ENCODE measurements at regions not wholly inside any gene's neighbourhood (a gene's known extent, or its start where the extent isn't known, plus 50 kb on each side); places are given as distances from the start of the nearest gene placed in this dataset.
"Not testable (repeated sequence)": the region's sequence is repeated elsewhere in the genome, so short reads cannot be mapped to it uniquely, and the experiment has no call there.

- DNase-seq (ENCODE audit: low spot score): no peak
Measured at GRCh38 chr2:188787658-188788240, 186.4 kb upstream of the COL3A1 start.

GRCh38 chr2:188788621-188789020, 185.6 kb upstream of the COL3A1 start:
- DNase-seq (ENCODE audit: low spot score): no peak

- no peak for DNase-seq (ENCODE audit: low spot score)
Measured at GRCh38 chr2:188789951-188790350, 184.2 kb upstream of the COL3A1 start.

GRCh38 chr2:188794453-188794852, 179.7 kb upstream of the COL3A1 start:
- DNase-seq (ENCODE audit: low spot score): not testable (repeated sequence)

- DNase-seq (ENCODE audit: low spot score): no peak
Measured at GRCh38 chr2:188795762-188796161, 178.4 kb upstream of the COL3A1 start.

DNA sequence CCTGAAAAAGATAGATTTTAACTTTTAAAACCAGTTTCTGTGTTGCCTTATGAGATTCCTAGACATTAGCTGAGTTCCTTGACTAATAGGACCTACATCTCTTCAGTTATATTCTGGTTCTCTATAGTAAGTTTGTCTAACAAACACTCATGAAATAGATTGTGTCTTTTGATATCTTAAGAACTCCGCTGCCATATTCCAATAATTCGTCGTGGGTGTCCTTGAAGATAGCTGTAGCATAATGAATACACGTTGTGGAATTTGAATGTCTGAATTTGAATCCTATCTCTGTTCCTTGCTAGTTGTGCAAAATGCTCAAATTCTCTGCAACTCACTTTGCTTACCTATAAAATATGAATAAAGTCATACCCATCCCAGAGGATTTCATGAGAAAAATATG, 176.8 kb upstream of the COL3A1 start:
- no peak for DNase-seq (ENCODE audit: low spot score)

DNA sequence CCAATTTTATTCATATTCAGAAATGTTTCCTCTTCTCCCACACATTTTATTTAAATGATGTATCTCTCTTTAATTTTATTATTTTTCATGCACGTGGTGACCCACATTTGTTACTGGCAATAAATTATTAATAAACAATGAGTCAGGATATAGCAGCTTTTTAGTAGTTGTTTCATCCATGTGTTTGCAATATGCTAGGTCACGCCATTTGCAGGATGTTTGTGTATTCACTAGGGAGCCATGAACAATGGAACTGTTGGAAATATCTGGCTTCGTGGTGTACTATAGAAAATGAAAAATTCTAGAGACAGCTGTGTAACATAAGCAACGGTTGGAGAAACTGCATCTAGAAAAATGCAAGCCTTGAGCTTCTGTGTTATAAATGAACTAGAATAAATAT, 176.0 kb upstream of the COL3A1 start:
- no peak for DNase-seq (ENCODE audit: low spot score)

DNA sequence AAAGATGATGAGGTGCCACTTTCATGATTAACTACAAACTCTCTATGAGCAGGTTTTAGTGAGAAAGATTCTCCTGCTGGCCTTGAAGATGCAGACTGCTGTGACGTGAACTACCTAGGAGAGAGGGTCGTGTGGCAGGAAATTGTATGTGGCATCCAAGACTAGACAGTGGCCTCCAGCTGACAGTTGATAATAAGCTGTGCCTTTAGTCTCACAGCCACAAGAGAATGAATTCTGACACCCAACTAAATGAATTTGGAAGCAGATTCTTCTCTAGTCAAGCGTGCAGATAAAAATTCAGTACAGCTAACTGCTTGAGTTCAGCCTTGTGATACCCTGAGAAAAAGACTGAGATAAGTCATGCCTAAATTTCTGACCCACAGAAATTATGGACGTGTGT, 169.0 kb upstream of the COL3A1 start:
- no peak for DNase-seq (ENCODE audit: low spot score)

GRCh38 chr2:188808947-188809355, 165.2 kb upstream of the COL3A1 start:
- DNase-seq (ENCODE audit: low spot score): no peak

DNA sequence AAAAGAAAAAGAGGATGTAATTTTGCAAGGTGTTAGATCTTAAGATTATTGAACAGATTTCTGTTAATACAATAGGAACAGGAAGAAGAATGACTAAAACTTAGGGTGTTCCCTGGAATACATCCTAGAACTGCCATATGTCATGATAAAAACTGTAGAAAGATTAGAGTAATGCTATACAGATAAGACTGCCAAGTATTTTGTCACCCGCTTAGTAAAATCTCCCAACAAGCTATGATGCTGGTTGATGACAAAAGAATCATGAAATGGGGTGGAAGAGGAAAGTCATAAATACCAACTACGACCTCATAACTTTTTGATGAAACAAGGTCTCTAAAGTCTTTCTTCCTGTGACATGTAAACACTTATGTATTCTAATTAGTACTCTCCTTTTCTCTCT, 163.6 kb upstream of the COL3A1 start:
- no peak for DNase-seq (ENCODE audit: low spot score)

DNA sequence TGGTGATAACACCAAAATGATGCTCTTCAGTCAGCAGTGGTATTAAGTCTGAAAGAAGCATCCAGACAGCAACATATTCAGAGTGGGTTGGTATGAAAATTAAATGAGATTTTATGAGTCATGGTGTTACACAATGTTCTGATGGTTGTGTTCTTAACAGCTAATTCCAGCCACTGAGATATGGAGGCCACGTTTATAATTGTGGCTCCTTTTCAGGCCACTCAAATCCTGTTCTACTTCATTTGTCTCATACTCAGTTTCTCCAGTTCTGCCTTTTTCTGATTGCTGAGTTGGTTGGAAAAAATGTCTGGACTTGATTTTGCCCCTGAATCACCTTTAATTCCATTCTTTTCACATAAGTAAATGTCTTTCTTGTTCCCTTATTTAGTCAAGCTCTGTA, 162.7 kb upstream of the COL3A1 start:
- DNase-seq (ENCODE audit: low spot score): peak; percentile 13

GRCh38 chr2:188813315-188813714, 160.9 kb upstream of the COL3A1 start:
- no peak for DNase-seq (ENCODE audit: low spot score)

DNA sequence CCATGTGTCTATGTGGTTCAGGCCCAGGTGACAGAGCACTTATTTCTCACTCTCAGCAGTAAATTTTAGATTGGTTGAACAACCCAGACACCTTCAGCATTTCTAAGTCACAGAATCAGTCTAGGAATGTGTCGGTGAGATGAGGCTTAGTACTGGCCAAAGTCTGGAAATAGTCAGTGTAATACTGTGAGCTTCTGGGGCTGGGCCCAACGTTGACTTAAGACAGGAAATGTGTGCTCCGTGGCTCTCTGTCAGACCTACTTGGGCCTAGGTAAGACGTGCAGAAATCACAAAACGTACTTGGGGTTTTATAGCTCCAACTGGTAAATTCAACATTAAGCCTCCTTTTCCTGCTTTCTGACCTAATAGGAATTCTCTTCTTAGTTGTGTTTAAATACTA, 160.3 kb upstream of the COL3A1 start:
- no peak for DNase-seq (ENCODE audit: low spot score)

DNA sequence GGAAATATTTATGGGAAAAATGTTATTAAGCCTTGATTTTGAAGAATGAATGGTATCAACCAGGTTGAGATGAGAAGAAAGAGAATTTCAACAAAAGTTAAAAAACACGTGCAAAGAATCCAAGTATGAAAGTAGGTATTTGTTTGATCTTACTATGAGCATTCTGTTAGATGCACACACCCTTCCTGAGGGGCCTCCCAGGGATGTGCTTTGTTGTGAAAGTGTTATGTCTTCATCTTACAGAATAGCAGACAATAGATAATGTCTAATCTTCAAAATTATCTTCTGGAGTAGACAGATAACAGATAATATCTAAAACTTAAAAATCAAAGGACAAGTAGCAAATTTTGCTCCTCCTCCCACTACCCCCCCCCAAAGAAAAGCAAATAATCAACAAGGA, 155.2 kb upstream of the COL3A1 start:
- no peak for DNase-seq (ENCODE audit: low spot score)

- DNase-seq (ENCODE audit: low spot score): no peak
Measured at GRCh38 chr2:188819792-188820191, 154.4 kb upstream of the COL3A1 start.

DNA sequence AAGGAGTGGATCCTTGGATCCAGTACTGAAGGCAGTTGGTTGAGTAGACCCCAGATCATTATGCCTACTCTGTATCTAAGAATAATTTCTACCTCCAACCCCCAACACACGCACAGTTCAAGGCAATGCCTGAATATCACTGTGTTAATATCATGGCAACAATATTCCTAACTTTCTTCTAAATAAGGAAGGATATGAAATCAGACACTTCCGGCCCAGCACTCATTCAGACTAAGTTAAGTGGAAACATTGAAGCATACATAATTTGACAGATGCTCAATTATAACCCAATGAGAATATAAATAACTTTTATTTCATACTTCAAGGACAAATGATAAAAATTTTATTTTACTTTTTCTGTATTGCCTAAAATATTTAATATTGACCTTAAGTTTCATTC, 153.6 kb upstream of the COL3A1 start:
- no peak for DNase-seq (ENCODE audit: low spot score)

GRCh38 chr2:188824125-188824524, 150.0 kb upstream of the COL3A1 start:
- no peak for DNase-seq (ENCODE audit: low spot score)

DNA sequence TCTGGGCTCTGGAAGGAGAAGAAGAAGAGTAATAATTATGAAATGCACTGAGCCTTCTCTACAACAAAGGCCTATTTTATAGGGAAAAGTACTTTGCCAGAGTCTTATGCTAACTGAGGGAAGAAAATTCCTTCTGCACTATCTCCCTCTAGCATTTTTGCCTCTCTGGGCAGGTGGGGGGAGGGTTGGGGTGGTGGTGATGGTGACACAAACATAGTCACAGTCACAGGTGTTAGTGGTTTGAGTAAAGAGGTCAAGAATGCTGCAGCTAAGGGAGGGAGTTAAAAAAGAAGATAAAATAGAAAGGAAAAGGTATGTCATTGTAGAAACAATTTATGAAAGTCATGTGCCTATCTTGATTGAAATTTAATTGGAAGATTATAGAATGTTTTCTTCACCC, 140.8 kb upstream of the COL3A1 start:
- DNase-seq (ENCODE audit: low spot score): no peak

DNA sequence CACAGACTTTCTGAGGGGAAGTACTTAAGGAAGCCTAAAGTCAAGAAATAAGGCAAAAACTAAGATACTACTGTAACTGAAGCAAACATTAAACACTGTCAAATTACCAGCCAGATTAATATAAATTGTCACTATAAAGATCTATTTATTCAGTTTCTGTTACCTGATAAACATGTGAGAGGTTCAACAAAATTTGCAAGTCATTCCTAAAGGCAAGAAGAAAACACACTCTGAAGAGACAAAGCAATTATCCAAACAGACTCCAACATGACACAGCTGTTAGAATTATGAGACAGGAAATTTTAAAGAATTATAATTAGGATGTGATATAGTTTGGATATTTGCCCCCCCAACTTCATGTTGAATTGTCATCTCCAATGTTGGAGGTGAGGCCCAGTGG, 140.4 kb upstream of the COL3A1 start:
- DNase-seq (ENCODE audit: low spot score): no peak

GRCh38 chr2:188835006-188835405, 139.2 kb upstream of the COL3A1 start:
- DNase-seq (ENCODE audit: low spot score): no peak

- DNase-seq (ENCODE audit: low spot score): no peak
Measured at GRCh38 chr2:188835821-188836220, 138.4 kb upstream of the COL3A1 start.

- DNase-seq (ENCODE audit: low spot score): no peak
Measured at GRCh38 chr2:188845692-188846091, 128.5 kb upstream of the COL3A1 start.

DNA sequence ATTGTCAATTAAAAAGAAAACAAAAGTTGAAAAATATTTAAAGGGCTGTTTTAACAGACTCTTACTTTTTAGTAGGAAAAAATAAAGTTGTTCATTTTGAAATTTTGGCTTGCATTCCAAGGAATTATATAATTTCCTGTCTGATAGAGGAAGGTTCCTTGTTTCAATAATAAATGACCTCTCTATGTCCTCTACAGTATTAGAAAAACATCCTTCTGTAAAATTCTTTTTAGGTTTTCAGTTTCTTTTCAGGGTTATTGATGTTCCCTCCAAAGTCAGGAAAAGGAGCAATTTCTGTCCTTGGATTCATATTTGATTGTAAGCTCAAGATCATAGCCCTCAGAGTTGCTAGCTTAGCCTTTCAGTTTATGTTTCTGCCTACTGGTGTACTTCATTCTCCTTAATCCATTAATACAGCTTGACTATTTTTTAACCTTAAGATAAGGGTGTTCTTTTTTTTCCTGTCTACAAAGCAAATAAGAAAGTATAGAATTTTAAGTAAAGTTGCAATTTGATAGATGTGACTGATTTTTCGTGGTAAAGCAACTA, 125.2 kb upstream of the COL3A1 start:
- DNase-seq (ENCODE audit: low spot score): no peak

DNA sequence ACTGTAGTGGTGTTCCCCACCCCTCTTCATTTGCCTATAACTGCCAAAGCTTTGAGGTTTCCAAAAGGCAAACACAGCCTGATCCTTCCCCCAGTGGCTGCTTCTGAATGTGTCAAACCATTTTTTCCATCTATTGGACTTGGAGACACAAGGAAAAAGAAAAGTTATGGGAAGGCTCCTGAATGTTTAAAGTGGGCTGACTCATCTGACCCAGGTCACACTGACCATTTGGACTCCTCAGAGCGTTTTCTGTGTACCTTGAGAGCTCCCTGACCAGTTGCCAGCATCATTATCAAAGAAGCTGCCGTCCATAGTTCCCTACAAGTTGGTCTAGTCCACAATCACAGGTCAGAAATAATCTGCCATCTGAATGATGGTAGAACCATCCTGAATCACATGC, 123.4 kb upstream of the COL3A1 start:
- no peak for DNase-seq (ENCODE audit: low spot score)

GRCh38 chr2:188851311-188851710, 122.9 kb upstream of the COL3A1 start:
- DNase-seq (ENCODE audit: low spot score): no peak
